HG02571 (cell line): ENCODE measurements at regions not wholly inside any gene's neighbourhood (a gene's known extent, or its start where the extent isn't known, plus 50 kb on each side); places are given as distances from the start of the nearest gene placed in this dataset.
"Not testable (repeated sequence)": the region's sequence is repeated elsewhere in the genome, so short reads cannot be mapped to it uniquely, and the experiment has no call there.

Experiments
- ATAC-seq: cut with Tn5 transposase; IDR thresholded peaks from one replicate; pipeline ENCODE4 v1.9.1; 2021; ENCODE audit warnings: mild to moderate bottlenecking, moderate library complexity; ENCODE audit not compliant: unreplicated experiment

DNA sequence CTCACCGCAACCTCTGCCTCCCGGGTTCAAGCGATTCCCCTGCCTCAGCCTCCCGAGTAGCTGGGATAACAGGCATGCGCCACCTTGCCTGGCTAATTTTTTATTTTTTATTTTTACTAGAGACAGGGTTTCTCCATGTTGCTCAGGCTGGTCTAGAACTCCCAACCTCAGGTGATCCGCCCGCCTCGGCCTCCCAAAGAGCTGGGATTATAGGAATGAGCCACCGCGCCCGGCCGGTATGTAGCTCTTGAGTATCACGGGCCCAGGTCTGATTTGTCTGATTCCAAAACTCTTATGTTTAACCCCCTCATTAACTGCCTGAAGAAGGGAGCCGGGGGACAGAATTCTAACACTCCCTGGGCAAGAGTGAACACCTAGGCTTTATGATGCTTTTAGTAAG lies 91.7 kb upstream of the OLIG2 start:
- ATAC-seq = not testable (repeated sequence)

DNA sequence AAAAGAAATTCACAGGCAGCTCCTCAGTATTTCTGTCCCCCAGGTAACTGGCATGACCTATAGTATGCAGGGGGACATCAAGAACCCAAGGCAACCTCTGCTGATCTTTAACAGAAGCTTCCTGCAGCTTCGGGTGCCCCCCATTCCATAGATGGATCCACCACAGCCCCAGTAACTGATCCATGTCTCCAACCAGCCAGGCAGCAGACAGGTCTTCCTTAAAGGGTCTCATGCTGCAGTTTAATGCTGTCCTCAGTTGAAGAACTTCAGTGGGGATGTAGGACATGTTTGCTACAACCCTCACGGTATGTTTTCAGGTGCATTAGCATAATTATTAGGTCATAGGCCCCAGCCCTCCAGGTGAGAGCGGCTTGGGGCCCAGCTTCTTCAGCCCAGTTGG lies 90.9 kb upstream of the OLIG2 start:
- ATAC-seq = no peak

DNA sequence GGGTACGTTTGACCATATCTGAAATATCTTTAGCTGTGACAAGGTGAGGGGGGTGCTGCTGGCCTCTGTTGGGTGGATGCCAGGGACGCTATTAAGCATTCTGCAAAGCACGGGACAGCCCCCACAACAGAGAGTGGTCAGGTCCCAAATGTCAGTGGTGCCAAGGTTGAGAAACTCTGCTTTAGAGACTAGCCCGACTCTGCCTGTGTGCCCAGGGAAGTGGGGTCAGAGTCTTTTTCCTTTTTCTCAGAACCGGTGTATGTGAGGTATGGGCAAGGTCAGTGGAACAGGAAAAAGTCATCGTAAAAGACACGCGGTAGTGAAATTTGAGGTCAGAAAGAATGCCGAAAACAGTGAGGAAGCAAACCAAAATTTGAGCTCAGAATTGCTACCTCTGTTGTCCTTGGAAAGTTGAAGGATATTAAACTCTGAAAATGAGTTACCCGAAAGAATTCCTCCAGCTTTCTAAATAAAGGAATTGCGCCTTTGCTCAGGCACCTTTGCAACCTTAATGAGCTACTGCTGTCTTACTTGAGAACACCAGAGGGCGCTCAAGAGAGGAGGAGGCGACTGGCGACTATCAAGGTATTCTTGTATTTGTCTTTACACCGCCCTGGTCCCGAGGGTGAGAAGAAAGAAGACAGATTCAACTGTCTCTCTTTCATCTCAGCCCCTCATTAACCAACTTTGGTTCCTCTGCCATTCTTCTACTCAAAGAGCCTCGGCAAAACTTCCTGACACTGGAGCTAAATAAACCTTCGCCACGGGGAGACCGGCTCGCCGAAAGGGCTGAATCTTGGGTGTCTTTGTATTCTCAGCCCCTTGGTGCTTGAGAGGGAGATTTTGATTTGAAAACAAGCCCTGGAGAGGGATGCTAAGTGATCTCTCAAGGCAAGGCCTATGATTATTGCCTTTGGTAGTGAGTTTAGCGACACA lies 85.4 kb upstream of the OLIG2 start:
- no peak for ATAC-seq

DNA sequence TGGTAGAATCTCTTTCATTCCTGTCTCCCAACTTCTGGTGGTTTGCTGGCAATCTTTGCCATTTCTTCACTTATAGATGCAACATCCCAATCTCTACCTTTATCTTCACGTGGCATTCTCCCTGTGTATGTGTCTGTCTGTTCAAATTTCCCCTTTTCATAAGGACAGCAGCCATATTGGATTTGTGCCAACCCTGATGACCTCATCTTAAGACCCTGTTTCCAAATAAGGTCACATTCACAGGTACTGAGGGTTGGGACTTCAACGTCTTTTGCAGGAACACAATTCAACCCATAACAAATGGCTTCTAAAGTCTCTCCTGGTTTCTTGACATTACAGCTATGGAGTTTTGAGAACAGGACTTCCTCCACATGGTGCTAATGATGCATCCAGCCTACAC lies 84.5 kb upstream of the OLIG2 start:
- no peak for ATAC-seq

DNA sequence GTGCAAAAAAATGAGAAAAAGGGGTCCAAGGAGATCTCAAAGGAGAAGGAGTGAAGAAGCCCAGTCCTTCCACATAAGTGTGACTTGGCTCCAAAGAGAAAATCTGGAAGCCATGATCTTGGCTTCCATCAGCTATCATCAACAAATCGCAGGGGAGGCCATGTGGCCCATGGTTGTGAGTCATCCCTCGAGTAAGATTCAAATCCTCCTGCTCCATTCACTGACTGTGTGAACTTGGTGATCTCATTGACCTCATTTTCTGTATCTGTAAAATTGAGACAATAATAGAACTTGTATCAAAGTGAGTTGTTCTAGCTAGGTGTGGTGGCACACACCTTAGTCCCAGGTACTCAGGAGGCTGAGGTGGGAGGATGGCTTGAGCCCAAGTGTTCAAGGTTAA lies 79.1 kb upstream of the OLIG2 start:
- ATAC-seq = no peak

DNA sequence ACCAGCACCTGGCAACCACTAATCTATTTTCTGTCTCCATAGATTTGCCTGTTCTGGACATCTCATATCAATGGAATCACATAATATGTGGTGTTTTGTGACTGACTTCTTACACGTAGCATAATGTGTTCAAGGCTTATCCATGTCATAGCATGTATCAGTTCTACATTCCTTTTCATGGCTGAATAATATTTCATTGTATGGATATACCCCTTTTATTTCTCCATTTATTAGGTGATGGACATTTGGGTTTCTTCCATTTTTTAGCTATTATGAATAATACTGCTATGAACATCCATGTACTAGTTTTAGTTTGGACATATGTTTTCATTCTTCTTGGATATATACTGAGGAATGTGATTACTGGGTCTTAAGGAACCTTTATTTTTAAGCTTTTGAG lies 78.0 kb upstream of the OLIG2 start:
- no peak for ATAC-seq

DNA sequence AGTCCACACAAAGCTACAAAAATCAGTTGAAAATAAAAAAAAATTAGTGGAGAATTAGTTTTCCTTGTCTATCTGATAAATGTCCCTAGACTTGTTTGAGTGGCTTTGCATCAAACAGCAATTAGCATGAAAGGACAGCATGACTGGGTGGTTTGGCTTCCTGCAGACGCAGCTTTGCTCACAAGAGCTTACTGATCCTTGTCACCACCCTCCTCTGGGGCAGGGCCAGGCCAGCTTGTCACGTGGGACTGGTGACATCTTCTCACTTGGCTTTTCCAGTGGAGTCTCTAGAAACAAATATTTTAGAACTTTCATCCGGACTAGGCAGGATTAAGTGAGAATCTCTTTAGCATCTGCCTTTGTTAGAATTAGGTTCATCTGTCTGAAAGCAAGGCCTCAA lies 76.0 kb upstream of the OLIG2 start:
- no peak for ATAC-seq

DNA sequence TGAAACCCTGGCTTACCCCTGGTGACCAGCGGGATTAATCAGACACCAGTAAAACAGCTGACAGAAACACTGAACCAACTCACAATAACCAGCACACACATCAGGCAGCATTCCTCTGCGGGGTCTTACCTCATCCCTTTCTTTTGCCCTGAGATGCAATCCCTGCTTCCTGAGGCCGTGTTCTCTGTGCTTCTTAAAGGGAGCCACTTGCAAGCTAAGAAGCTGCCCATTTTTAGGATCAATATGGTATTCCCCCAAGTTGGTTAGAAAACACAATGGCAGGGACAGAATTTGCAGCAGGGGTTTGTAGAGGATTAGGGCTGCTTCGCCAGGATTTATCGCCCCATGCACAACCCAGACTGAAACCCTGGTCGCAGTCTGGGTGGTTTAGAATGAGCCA lies 74.7 kb upstream of the OLIG2 start:
- ATAC-seq = no peak

DNA sequence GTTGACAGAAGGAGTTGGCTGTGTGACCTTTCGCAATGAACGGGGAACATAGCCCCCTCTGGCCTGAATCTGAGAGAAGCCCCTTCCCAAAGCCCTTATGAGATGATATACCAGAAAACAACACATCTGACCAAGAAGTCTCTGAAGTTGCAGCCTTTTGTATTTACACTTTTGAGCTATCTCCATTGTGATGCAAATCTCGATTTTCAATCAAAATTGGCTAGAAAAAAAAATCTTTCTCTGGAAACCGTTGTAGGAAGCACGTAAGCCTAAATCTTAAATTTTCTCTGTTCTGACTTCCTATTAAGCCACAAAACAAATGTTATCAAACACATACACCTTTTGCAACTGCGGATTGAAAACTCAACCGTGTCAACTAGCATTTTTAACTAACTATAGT lies 71.4 kb upstream of the OLIG2 start:
- ATAC-seq = no peak

DNA sequence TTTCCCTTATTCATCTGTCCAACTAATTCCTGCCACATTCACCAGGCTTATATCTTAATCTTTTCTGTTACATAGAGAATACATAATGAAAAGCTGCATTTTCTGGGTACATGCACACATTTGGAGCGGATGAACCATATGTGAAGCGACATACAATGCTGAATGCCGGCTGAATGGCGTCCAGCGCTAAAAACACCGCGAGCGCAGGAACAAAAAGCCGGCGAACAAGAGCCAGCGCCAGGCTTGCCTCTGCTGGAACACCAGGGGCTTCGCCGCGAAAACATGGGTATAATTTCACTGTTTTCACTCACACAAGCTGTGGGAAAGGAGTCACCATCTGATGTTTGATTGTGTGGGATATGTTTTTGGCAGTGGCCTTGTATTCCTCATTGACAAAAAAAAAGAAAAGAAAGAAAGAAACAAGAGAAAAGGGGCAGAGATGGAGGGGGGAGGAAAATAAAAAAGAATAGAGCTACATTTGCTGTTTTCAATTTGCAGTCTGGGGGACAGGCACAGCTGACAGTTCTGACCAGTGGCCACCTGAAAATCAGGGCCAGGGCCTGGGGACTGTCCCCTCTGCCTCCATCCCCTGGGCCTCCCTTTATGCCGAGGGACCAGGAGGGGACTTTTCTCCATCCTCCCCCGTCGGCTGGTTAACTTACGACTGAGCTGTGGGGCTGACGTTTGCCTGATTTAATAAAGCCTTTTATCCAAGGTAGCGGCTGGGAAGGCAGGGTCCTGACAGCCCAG lies 70.2 kb upstream of the OLIG2 start:
- ATAC-seq = no peak

DNA sequence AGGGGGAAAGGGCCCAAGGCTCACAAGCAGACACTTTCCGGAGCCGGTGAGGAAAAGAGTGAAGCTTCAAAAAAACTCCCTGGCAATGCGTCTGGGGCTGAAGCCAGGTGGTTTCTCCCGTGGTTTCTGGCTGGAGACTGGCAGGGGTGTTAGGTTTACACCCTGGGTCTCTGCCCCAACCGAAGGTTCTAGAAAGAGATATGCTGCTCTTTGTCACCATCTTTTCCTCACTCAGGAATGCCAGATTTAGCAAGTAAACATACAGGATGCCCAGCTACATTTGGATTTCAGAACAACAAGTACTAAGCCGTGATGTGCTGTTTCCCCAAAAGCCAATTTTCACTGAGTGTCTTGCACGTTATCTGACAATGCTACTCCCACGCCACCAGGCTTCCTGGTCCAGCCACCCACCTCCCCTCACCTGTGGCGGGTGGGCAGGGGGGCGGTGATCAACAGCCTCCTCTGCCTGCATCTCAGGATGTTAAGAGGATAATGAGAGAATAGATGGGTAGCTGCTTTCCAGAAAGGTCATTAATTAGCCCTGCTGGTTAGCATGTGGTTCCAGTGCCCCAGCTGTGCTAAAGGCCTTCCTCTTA lies 69.6 kb upstream of the OLIG2 start:
- ATAC-seq = no peak

DNA sequence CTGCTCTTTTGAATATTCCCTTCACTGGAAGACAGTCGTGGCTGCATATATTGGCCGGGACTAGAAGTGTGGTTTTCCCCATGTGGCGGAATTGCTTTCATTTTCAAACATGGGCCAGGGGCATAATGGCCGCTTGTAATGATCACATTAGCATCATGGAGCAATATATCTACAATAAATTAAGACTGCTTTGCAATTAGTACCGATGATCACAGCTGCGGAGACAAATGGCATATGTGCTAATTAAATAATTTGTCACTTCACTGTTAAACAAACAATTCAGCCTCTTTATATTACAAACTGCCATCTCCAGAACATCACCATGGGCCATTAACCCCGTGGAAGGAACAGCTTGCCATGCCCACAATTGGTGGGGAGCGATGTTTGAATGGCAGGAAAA lies 68.2 kb upstream of the OLIG2 start:
- no peak for ATAC-seq

DNA sequence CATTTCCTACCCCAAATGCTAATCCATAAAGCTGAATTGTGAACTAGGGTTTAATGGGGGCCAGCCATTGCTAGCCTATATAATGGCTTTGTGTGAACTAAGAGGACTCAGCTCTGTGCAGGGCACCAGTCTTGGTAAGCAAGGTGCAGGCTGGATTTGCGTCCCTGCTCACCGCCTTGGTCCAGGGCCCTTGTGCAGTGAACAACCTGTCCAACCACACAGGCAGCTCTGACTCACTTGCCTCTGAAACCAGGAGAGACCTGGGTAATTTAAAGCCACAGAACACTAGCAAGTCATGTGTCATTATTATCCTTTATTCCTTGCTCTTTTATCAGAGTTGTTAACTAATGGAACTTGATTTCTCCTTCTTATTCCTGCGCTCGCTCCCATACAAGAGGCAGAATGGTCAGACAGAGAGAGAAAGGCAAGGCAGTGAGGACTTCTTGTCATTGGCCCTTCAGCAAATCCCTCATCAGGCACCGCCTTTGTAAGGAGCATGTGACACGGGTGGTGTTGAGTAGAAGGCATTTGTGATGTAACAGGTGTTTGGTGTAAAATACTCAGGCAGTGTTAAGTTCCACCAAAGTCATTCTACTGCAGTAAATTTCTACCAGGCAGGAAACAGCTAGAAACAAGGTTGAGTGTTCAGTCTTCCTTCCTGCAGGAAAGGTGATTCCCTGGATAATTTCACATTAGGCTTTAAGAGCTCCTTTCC lies 67.3 kb upstream of the OLIG2 start:
- ATAC-seq = no peak

DNA sequence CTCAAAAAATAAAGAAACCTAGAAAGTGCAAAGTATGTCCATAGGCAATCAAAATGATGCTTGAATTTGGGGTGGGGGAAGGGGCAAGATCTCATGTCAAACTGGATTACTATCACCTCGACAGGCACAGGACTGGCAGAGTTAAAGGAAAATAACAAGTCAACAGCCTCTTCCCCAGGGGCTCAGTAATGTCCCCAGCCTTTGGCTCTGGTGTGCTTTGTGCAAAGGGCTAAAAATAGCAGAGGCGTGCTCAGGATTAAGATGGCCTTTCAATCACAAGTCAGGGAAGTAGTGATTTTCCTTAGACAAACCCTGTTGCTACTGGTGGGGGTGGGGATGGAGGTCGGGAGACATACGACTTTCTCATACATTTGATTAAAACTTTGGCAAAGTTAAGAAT lies 63.5 kb upstream of the OLIG2 start:
- no peak for ATAC-seq

DNA sequence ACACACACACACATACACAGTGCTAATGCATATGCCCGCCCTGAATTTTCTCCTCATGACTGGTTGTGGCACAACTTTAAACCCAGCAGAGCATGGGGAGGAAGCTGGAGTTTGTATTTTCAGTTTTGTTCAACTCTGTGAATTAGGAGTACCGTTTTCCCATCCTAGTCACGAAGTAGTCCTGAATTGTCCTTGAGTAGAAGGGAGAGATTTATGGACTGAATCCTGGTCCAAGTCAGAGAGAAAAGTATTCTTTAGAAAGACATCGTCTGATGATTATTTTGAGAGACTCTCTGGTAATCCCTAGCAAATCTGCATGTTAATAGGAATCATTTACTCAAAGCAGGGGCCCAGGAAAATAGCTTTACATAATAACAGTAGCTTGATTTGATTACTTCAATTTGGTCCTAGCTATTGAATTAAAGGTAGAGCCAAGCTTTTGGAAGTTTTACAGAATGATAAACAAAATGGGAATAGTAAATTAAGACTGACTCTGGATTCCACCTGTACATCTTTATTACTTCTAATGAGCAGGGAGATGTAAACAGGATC lies 60.5 kb upstream of the OLIG2 start:
- ATAC-seq = no peak

DNA sequence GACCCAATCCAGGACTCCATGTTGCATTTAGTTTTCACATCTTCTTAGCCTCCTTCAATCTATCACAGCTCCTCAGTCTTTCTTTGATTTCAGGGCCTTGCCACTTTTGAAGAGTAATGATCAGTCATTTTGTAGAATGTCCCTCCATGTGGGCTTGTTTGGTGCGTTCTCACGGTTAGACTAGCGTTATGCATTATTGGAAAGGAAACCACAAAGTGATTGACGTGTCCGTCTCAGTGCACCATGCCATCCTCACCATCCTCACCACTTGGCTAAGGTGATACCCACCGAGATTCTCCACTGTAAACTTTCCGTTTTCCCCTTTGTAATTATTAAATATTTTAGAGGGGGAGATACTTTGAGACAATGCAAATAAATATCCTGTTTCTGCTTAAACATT lies 59.6 kb upstream of the OLIG2 start:
- no peak for ATAC-seq

DNA sequence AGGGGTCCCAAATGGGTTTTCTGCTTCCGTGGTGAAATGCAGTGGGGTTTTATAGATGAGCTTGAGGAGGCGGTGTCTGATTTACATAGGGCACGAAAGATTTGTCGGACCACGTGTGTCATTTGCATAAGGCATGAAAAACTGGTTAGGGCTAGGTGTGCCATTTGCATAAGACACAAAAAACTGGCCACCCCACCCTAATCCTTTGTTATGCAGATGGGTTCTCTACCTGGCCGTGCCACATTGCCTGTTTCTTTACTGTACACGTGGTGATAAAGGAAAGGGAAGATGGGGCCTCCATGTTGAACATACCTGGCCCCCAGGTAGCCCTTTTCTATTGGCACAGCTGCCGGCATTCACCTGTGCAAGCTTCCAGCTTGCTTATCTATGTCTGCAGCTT lies 57.6 kb upstream of the OLIG2 start:
- ATAC-seq = not testable (repeated sequence)

DNA sequence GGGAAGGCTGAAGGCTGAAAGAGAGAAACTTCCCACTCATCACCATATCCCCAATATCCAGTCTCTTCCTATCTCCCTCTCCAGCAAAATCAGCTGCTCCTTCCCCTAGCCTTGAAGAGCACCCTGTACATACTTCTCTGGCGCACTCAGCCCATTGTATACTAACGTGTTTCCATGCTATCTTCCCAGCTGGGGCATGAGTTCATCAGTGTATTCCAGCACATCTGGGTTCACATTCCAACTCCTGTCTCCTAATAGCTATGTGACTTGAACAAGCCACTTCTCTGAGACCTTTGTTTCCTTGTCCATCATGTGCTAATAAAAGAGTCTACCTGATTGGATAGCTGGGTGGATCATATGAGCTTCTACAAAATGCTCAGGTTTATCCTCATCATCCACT lies 51.1 kb upstream of the OLIG2 start:
- ATAC-seq = no peak

DNA sequence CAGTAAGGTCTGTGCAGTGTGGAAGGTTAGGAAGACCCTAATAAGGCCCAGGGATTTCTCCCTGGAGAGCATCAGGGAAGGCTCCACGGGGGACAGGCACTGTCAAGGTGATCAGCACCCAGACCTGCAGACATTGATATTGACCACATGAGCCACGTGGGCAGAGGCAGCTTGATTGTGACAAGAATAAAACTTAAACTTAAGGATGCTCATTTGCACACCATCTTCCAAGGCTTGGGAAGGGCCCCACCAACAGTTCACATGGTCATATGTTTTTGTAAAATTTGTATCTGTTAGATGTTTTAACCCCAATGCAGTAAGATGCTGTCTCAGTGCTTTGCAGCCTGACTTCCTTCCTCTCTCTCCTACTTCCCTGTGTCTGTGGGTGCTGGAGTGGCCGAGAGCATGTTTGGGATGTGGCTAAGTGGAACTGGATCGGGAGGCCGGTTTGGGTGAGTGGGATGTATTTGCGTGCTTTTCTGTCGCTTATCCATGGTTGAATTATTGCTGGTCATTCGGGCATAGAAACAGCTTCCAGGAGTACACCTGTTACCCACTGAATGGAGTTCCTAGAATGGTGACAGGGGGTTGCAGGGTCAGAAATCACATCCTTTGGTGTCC lies 49.8 kb upstream of the OLIG2 start:
- ATAC-seq = no peak
